HepG2 (cell line): ENCODE measurements at regions not wholly inside any gene's neighbourhood (a gene's known extent, or its start where the extent isn't known, plus 50 kb on each side); places are given as distances from the start of the nearest gene placed in this dataset.

Experiments
- ATAC-seq: fragments of 200-7000 bp; cut with Tn5 transposase; 3 replicates; pipeline ENCODE4 v1.9.1; 2020; ENCODE audit warnings: mild to moderate bottlenecking, moderate library complexity
- BruUV-seq: library from RNA; stranded (reverse); fragments of 400-500 nt; replicated peaks from 2 replicates; lab custom pipeline; 2021; lab: Mats Ljungman, UMichigan
- CTCF ChIA-PET: fragments of 300-600 bp; formaldehyde crosslinking; extraction: SDS; loops from one replicate; lab custom pipeline; 2021; ENCODE audit warnings: low total read pairs, inconsistent platforms, low intra/inter-chr PET ratio; lab: Yijun Ruan, JAX
- POLR2A ChIA-PET: fragments of 350-600 bp; sonication (Branson Sonifier 250); formaldehyde crosslinking; loops from one replicate; lab custom pipeline; 2020; ENCODE audit warnings: antibody characterized with exemption, inconsistent platforms; lab: Yijun Ruan, JAX
- DNase-seq: peaks from one replicate; pipeline ENCODE4 v3.0.0-alpha.2; 2015; ENCODE audit warnings: low spot score
- FAIRE-seq: peaks from 3 replicates; lab custom pipeline; 2011; peaks lifted over from hg19 to GRCh38; lab: Jason Lieb, UNC
- H2AFZ ChIP-seq: one replicate; pipeline ENCODE4 v1.6.1; 2011; ENCODE audit warnings: low read length, inconsistent platforms
- H3K27ac ChIP-seq: fragments of 300-600 bp; 3 replicates; pipeline ENCODE4 v1.8.0; 2011; ENCODE audit warnings: mixed run types, mild to moderate bottlenecking, mixed read lengths, low read length, inconsistent platforms; ENCODE audit not compliant: insufficient read depth; ENCODE audit errors: extremely low read length
- H3K27me3 ChIP-seq, 2 experiments: fragments of 200-600 bp in 1 of 2; 2 replicates in 1 of 2; 3 replicates in 1 of 2; pipeline versions ENCODE4 v1.6.0 to v1.8.0; 2011; ENCODE audit warnings: low read length in 2 of 2, mild to moderate bottlenecking in 2 of 2, moderate library complexity in 2 of 2, inconsistent platforms in 1 of 2; ENCODE audit not compliant: insufficient read depth in 2 of 2, control insufficient read depth in 1 of 2
- H3K36me3 ChIP-seq, 2 experiments: fragments of 200-600 bp in 1 of 2; replicated peaks in 1 of 2; 2 replicates in 1 of 2; 3 replicates in 1 of 2; pipeline versions ENCODE4 v1.5.1 to v1.8.0; 2011; ENCODE audit warnings: low read length in 2 of 2, inconsistent platforms in 1 of 2; ENCODE audit not compliant: insufficient read depth in 2 of 2, control insufficient read depth in 1 of 2
- H3K4me1 ChIP-seq: 2 replicates; pipeline ENCODE4 v1.5.1; 2012; ENCODE audit warnings: low read length, inconsistent platforms; ENCODE audit not compliant: insufficient read depth
- H3K4me2 ChIP-seq: 2 replicates; pipeline ENCODE4 v1.6.0; 2011; ENCODE audit warnings: low read depth, low read length, inconsistent platforms
- H3K4me3 ChIP-seq, 3 experiments: fragments of 200-600 bp in 1 of 3; sonication (generic), shearing (Covaris generic) in 1 of 3; replicated peaks in 1 of 3; 2 replicates each; pipeline ENCODE4 v1.5.1; 2011 to 2016; ENCODE audit warnings: low read length in 3 of 3, inconsistent platforms in 2 of 3, low read depth in 2 of 3, mild to moderate bottlenecking in 2 of 3, control low read depth in 1 of 3, mixed read lengths in 1 of 3; ENCODE audit not compliant: insufficient read depth in 1 of 3
- H3K79me2 ChIP-seq: one replicate; pipeline ENCODE4 v1.6.1; 2011; ENCODE audit warnings: low read length, inconsistent platforms; ENCODE audit not compliant: insufficient read depth
- H3K9ac ChIP-seq: 2 replicates; pipeline ENCODE4 v1.6.0; 2011; ENCODE audit warnings: mild to moderate bottlenecking, low read depth, low read length, inconsistent platforms; ENCODE audit not compliant: insufficient read depth
- H3K9me3 ChIP-seq: 2 replicates; pipeline ENCODE4 v1.5.1; 2012; ENCODE audit warnings: mild to moderate bottlenecking, low read length
- H4K20me1 ChIP-seq: 2 replicates; pipeline ENCODE4 v1.6.0; 2011; ENCODE audit warnings: inconsistent platforms, mild to moderate bottlenecking, low read length, moderate library complexity; ENCODE audit not compliant: insufficient read depth
- ATF3 ChIP-seq: sonication (generic); formaldehyde crosslinking; IDR thresholded peaks from 2 replicates; pipeline ENCODE4 v1.4.0; 2020; ENCODE audit warnings: missing genetic modification reagents
- ETS1 ChIP-seq: sonication (generic); formaldehyde crosslinking; IDR thresholded peaks from 2 replicates; pipeline ENCODE4 v1.4.0; 2020; ENCODE audit warnings: missing genetic modification reagents
- GPN1 ChIP-seq: sonication (generic); formaldehyde crosslinking; IDR thresholded peaks from 2 replicates; pipeline ENCODE4 v1.5.1; 2020; ENCODE audit warnings: missing genetic modification reagents, borderline replicate concordance
- HNF4G ChIP-seq, 2 experiments: sonication (generic) in 1 of 2; formaldehyde crosslinking in 1 of 2; IDR thresholded peaks; 2 replicates each; pipeline versions ENCODE4 v1.4.0 to v1.6.1; 2011 to 2020; ENCODE audit warnings: borderline replicate concordance in 2 of 2, low read depth in 2 of 2, mild to moderate bottlenecking in 2 of 2, low read length in 1 of 2, missing genetic modification reagents in 1 of 2, moderate library complexity in 1 of 2
- POLR2AphosphoS2 ChIP-seq: IDR thresholded peaks from 2 replicates; pipeline ENCODE4 v1.6.1; 2011; ENCODE audit warnings: low read depth, low read length, improper control_type of control experiment
- TAF1 ChIP-seq: sonication (generic); formaldehyde crosslinking; IDR thresholded peaks from 2 replicates; pipeline ENCODE4 v1.4.0; 2020; ENCODE audit warnings: missing genetic modification reagents
- TERF1 ChIP-seq: sonication (generic); formaldehyde crosslinking; IDR thresholded peaks from 2 replicates; pipeline ENCODE4 v1.8.0; 2022; ENCODE audit warnings: mild to moderate bottlenecking, missing genetic modification reagents, moderate library complexity
- TMF1 ChIP-seq: sonication (generic); formaldehyde crosslinking; IDR thresholded peaks from 2 replicates; pipeline ENCODE4 v1.8.1; 2022; ENCODE audit warnings: low read depth, missing genetic modification reagents
- ZNF296 ChIP-seq: sonication (generic); formaldehyde crosslinking; conservative IDR thresholded peaks from 2 replicates; pipeline ENCODE4 v1.5.0; 2020; ENCODE audit warnings: mild to moderate bottlenecking, missing genetic modification reagents
- ZNF782 ChIP-seq: sonication (generic); formaldehyde crosslinking; IDR thresholded peaks from 2 replicates; pipeline ENCODE4 v1.4.0; 2020; ENCODE audit warnings: missing genetic modification reagents, mild to moderate bottlenecking, borderline replicate concordance
- ZSCAN29 ChIP-seq: sonication (generic); formaldehyde crosslinking; conservative IDR thresholded peaks from 2 replicates; pipeline ENCODE4 v1.4.0; 2020; ENCODE audit warnings: mild to moderate bottlenecking, missing genetic modification reagents
- ZSCAN31 ChIP-seq: sonication (generic); formaldehyde crosslinking; IDR thresholded peaks from 2 replicates; pipeline ENCODE4 v1.5.0; 2020; ENCODE audit warnings: low read depth, mild to moderate bottlenecking, missing genetic modification reagents
- in situ Hi-C: cut with HindIII; loops from 2 replicates; pipeline ENCODE4 v1.10.0; 2017; ENCODE audit warnings: low pct_unique_long_range_greater_than_20kb; ENCODE audit not compliant: extremely low pct_ligation_motif_present
- intact Hi-C: fragments of 100-400 bp; cut with micrococcal nuclease; formaldehyde crosslinking; loops from one replicate; pipeline ENCODE4 v1.10.0; 2022; ENCODE audit not compliant: unreplicated experiment
- TF ChIP-seq, protein P1 (sequence below): IDR thresholded peaks from 2 replicates; pipeline ENCODE4 v1.6.1; 2012; ENCODE audit warnings: inconsistent platforms

DNA sequence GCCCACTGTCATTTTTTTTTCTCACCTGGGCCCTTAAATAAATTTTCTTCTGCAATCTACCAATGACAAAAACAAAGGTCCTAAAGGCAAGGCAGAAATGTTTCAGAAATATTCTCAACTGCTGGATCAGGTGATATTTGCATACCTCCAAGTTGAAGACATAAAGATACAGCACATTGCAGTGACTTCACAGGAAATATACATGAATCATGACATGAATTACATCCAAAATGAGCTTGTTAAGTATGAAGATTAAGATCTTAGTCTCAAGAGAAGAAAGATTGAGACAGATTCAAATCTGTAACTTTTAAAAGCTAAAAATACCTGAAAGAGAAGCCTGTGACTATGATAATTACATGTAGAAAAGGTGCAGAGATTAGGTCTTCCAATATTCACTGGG lies 207.8 kb downstream of the SIPA1L2 start:
- no peak for DNase-seq
- ChIA-PET POLR2A (no interaction called here), CTCF (no interaction called here)
- no peak for FAIRE-seq
- H3K9me3 ChIP-seq: no peaks in the 10 kb centered on the region
- H3K79me2 ChIP-seq: no peaks in the 10 kb centered on the region
- H2AFZ ChIP-seq: no peak overlapping the region
- H3K4me1 ChIP-seq: no peaks in the 10 kb centered on the region
- TF ChIP-seq ZNF296 (CRISPR knock-in tag) (no peak), ZSCAN29 (CRISPR knock-in tag) (no peak), TERF1 (no peak), ZSCAN31 (no peak), ZNF782 (CRISPR knock-in tag) (no peak), ETS1 (CRISPR knock-in tag) (no peak), POLR2AphosphoS2 (no peak), ATF3 (no peak), TMF1 (CRISPR knock-in tag) (no peak), GPN1 (CRISPR knock-in tag) (no peak), TAF1 (no peak), HNF4G (IDR thresholded peaks at IDR 0.05; ENCODE audit: borderline replicate concordance, low read depth, low read length) (no peak), HNF4G (CRISPR knock-in tag; IDR thresholded peaks at IDR 0.05; ENCODE audit: borderline replicate concordance, low read depth) (no peak)
- TF ChIP-seq, protein P1, sequence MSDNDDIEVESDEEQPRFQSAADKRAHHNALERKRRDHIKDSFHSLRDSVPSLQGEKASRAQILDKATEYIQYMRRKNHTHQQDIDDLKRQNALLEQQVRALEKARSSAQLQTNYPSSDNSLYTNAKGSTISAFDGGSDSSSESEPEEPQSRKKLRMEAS: no peak
- no peaks in the 10 kb centered on the region for H3K36me3 ChIP-seq
- intact Hi-C loops (no loop called here), in situ Hi-C loops (no loop called here)
- no peak overlapping the region for H3K27ac ChIP-seq
- H3K9ac ChIP-seq: no peak overlapping the region
- no peak overlapping the region for H3K4me2 ChIP-seq
- H3K27me3 ChIP-seq: peaks cover 1 to 14% of the 10 kb centered on the region in 2 experiments; a peak in 2 of 5 replicates
- no peak for ATAC-seq
- no peaks in the 10 kb centered on the region for H4K20me1 ChIP-seq
- no peak overlapping the region for H3K4me3 ChIP-seq
- BruUV-seq: no TSS peak
